K562 (cell line): ENCODE measurements at regions not wholly inside any gene's neighbourhood (a gene's known extent, or its start where the extent isn't known, plus 50 kb on each side); places are given as distances from the start of the nearest gene placed in this dataset.

ENCODE experiments used
- ATAC-seq: fragments of 200-7000 bp; cut with Tn5 transposase; 3 replicates; pipeline ENCODE4 v1.9.1; 2020; ENCODE audit warnings: moderate library complexity
- BruUV-seq: library from RNA; stranded (reverse); fragments of 400-500 nt; replicated peaks from 2 replicates; lab custom pipeline; 2021; lab: Mats Ljungman, UMichigan
- CTCF ChIA-PET: fragments of 300-600 bp; formaldehyde crosslinking; extraction: SDS; loops from one replicate; lab custom pipeline; 2021; ENCODE audit warnings: low intra/inter-chr PET ratio; lab: Yijun Ruan, JAX
- POLR2A ChIA-PET: fragments of 300-600, 350-650 bp; sonication (Branson Sonifier 250); formaldehyde crosslinking; extraction: SDS; loops from one replicate; lab custom pipeline; 2021; ENCODE audit warnings: antibody characterized with exemption, inconsistent platforms; lab: Yijun Ruan, JAX
- DNase-seq, 4 experiments: peaks; one replicate each; pipeline versions ENCODE4 v3.0.0 to v3.0.0-alpha.2; 2011 to 2018; ENCODE audit warnings: low spot score in 3 of 4, mixed read lengths in 3 of 4; ENCODE audit errors: extremely low read depth in 1 of 4
- FAIRE-seq: peaks from 2 replicates; lab custom pipeline; 2011; peaks lifted over from hg19 to GRCh38; lab: Jason Lieb, UNC
- H2AFZ ChIP-seq: 2 replicates; pipeline ENCODE4 v1.6.0; 2011; ENCODE audit warnings: low read depth, low read length, control low read depth, inconsistent platforms
- H3K27ac ChIP-seq: fragments of 200-600 bp; 3 replicates; pipeline ENCODE4 v1.8.0; 2011; ENCODE audit warnings: low read depth, mild to moderate bottlenecking, control low read depth, inconsistent platforms, low read length, moderate library complexity, mixed read lengths; ENCODE audit errors: extremely low read depth
- H3K27me3 ChIP-seq, 2 experiments: fragments of 300-600 bp in 1 of 2; 2 replicates in 1 of 2; 3 replicates in 1 of 2; pipeline versions ENCODE4 v1.6.0 to v1.8.0; 2011; ENCODE audit warnings: inconsistent platforms in 2 of 2, low read length in 2 of 2, mild to moderate bottlenecking in 1 of 2, mixed read lengths in 1 of 2, moderate library complexity in 1 of 2; ENCODE audit not compliant: control insufficient read depth in 2 of 2, insufficient read depth in 2 of 2
- H3K36me3 ChIP-seq: fragments of 300-600 bp; 3 replicates; pipeline ENCODE4 v1.8.0; 2011; ENCODE audit warnings: mild to moderate bottlenecking, low read length, inconsistent platforms; ENCODE audit not compliant: control insufficient read depth, insufficient read depth
- H3K4me1 ChIP-seq, 2 experiments: fragments of 200-600 bp in 1 of 2; replicated peaks in 1 of 2; 2 replicates in 1 of 2; 3 replicates in 1 of 2; pipeline versions ENCODE4 v1.5.1 to v1.8.0; 2011; ENCODE audit warnings: inconsistent platforms in 2 of 2, low read length in 2 of 2, mild to moderate bottlenecking in 1 of 2, mixed read lengths in 1 of 2, moderate library complexity in 1 of 2; ENCODE audit not compliant: control insufficient read depth in 2 of 2, insufficient read depth in 2 of 2
- H3K4me2 ChIP-seq: 2 replicates; pipeline ENCODE4 v1.6.1; 2011; ENCODE audit warnings: low read length, control low read depth, inconsistent platforms, mixed read lengths; ENCODE audit not compliant: insufficient read depth
- H3K4me3 ChIP-seq: fragments of 200-600 bp; sonication (generic), shearing (Covaris generic); 2 replicates; pipeline ENCODE4 v1.5.1; 2016; ENCODE audit warnings: control low read depth, inconsistent platforms
- H3K79me2 ChIP-seq: fragments of 200-600 bp; 3 replicates; pipeline ENCODE4 v1.8.0; 2011; ENCODE audit warnings: low read length, inconsistent platforms; ENCODE audit not compliant: control insufficient read depth, insufficient read depth
- H3K9ac ChIP-seq, 2 experiments: 2 replicates each; pipeline versions ENCODE4 v1.6.0 to v1.6.1; 2011; ENCODE audit warnings: low read depth in 2 of 2, low read length in 2 of 2, control low read depth in 1 of 2, inconsistent platforms in 1 of 2, mild to moderate bottlenecking in 1 of 2, mixed read lengths in 1 of 2; ENCODE audit not compliant: insufficient read depth in 1 of 2
- H3K9me1 ChIP-seq: one replicate; pipeline ENCODE4 v1.6.0; 2011; ENCODE audit warnings: inconsistent platforms, mild to moderate bottlenecking, low read length, moderate library complexity; ENCODE audit not compliant: control insufficient read depth, insufficient read depth
- H3K9me3 ChIP-seq: replicated peaks from 2 replicates; pipeline ENCODE4 v1.5.1; 2011; ENCODE audit warnings: low read depth, low read length, inconsistent platforms; ENCODE audit not compliant: control insufficient read depth, insufficient read depth
- H4K20me1 ChIP-seq: replicated peaks from 2 replicates; pipeline ENCODE4 v1.6.1; 2011; ENCODE audit warnings: low read length, inconsistent platforms, mixed read lengths; ENCODE audit not compliant: control insufficient read depth, insufficient read depth
- CEBPZ ChIP-seq: fragments of 150-350 bp; IDR thresholded peaks from 2 replicates; pipeline ENCODE4 v1.6.1; 2014; ENCODE audit warnings: low read depth, mild to moderate bottlenecking, low read length, borderline replicate concordance
- JUN ChIP-seq, 2 experiments: sonication (generic) in 1 of 2; formaldehyde crosslinking in 1 of 2; IDR thresholded peaks; 2 replicates each; pipeline versions ENCODE4 v1.6.1 to v1.8.0; 2012 to 2022; ENCODE audit warnings: borderline replicate concordance in 2 of 2, mild to moderate bottlenecking in 2 of 2, improper control_type of control experiment in 1 of 2, low read depth in 1 of 2, low read length in 1 of 2, missing genetic modification reagents in 1 of 2
- MTA1 ChIP-seq: fragments of 450-650 bp; IDR thresholded peaks from 2 replicates; pipeline ENCODE4 v1.6.1; 2017; ENCODE audit warnings: borderline replicate concordance
- ZKSCAN8 ChIP-seq: fragments of 200-800 bp; sonication (Bioruptor generic); IDR thresholded peaks from 2 replicates; pipeline ENCODE4 v1.6.1; 2016; ENCODE audit warnings: missing genetic modification characterization, missing compliant biosample characterization
- WGBS: fragments of 100-300 bp; shearing (Covaris generic); methylation state at CpG from one replicate; pipeline ENCODE4 v1.1.6; 2016; ENCODE audit warnings: low coverage, mixed read lengths; ENCODE audit not compliant: insufficient coverage; ENCODE audit errors: missing lambda C conversion rate; 5-methylcytosine and 5-hydroxymethylcytosine counted together
- in situ Hi-C: fragments of 300-500 bp; cut with MboI; formaldehyde crosslinking; loops from 4 replicates; pipeline ENCODE4 v1.15.0; 2018; ENCODE audit warnings: inconsistent platforms, mixed read lengths
- intact Hi-C: fragments of 100-400 bp; cut with micrococcal nuclease; formaldehyde crosslinking; loops from 2 replicates; pipeline ENCODE4 v1.14.2; 2022

- H3K9ac ChIP-seq: no peak overlapping the region
- TF ChIP-seq MTA1 (no peak), JUN (IDR thresholded peaks at IDR 0.05; ENCODE audit: borderline replicate concordance, low read depth, low read length) (no peak), JUN (CRISPR knock-in tag; IDR thresholded peaks at IDR 0.05; ENCODE audit: borderline replicate concordance) (no peak), ZKSCAN8 (CRISPR knock-in tag) (no peak), CEBPZ (no peak)
- TF ChIP-seq, all 486 proteins: peak for 0
- Histone ChIP-seq H3K36me3 (no peaks in the 10 kb centered on the region), H4K20me1 (no peaks in the 10 kb centered on the region), H3K4me3 (no peak overlapping the region), H3K27ac (no peak overlapping the region), H3K4me2 (no peak overlapping the region), H3K4me1 (no peaks in the 10 kb centered on the region), H3K27me3 (no peaks in the 10 kb centered on the region), H3K79me2 (no peaks in the 10 kb centered on the region), H2AFZ (no peak overlapping the region), H3K9me1 (no peaks in the 10 kb centered on the region), H3K9me3 (peaks cover 2% of the 10 kb centered on the region; the same call in 1 of the 2 replicates)
- BruUV-seq: no TSS peak
- ChIA-PET POLR2A (no interaction called here), CTCF (no interaction called here)
- intact Hi-C loops (no loop called here), in situ Hi-C loops (no loop called here)
- FAIRE-seq (no peak), DNase-seq (no peak), ATAC-seq (no peak)
- WGBS: 0% methylated on average over 3 of the region's 3 CpGs
Observed at GRCh38 chr6:100946711-100947110, 65.6 kb upstream of the ASCC3 start.
